ENCODE measurements at regions not wholly inside any gene's neighbourhood (a gene's known extent, or its start where the extent isn't known, plus 50 kb on each side); places are given as distances from the start of the nearest gene placed in this dataset.

DNA sequence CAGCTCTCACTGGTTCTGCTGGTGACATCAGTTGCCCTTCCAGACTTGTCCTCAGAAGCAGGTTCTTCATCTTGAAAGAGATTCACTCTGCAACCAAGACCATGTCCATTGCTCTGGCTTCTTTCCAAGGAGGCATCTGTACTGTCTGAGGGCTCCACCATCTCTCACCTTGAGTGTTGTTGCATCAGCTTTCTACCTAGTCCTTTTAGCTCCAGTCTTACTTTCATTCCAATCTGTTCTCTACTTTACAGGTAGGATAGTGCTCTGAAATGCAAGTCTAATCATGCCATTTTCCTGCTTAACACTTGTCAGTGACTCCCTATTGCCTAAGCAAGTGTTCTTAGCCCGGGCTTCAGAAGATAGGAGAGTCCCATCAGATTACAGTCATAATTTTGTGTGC, 117.7 kb downstream of the EN1 start:
- ATAC-seq, result no peak
- H3K27ac Mint-ChIP-seq, result no peak overlapping the region
- peaks cover 4% of the 10 kb centered on the region; the same call in 1 of the 2 replicates for H3K27me3 Mint-ChIP-seq (ENCODE audit: low read depth)
- ChIA-PET POLR2A (no interaction called here), CTCF (interaction anchor here (1.0 kb wide), 1 partner anchor 237 kb away, joined by 3 read pairs; no protein-coding TSS in a partner anchor)
- H3K4me3 Mint-ChIP-seq, result no peak overlapping the region
- H3K4me1 Mint-ChIP-seq, result peaks cover 6% of the 10 kb centered on the region; the same call in 1 of the 2 replicates
- TF ChIP-seq, protein P1, sequence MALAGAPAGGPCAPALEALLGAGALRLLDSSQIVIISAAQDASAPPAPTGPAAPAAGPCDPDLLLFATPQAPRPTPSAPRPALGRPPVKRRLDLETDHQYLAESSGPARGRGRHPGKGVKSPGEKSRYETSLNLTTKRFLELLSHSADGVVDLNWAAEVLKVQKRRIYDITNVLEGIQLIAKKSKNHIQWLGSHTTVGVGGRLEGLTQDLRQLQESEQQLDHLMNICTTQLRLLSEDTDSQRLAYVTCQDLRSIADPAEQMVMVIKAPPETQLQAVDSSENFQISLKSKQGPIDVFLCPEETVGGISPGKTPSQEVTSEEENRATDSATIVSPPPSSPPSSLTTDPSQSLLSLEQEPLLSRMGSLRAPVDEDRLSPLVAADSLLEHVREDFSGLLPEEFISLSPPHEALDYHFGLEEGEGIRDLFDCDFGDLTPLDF (CRISPR knock-in tag; IDR thresholded peaks at IDR 0.05), result no peak
- TF ChIP-seq EMX1 (CRISPR knock-in tag; IDR thresholded peaks at IDR 0.05) (no peak), GRHL2 (CRISPR knock-in tag; IDR thresholded peaks at IDR 0.05; ENCODE audit: insufficient replicate concordance, severe bottlenecking) (no peak), ZNF532 (CRISPR knock-in tag; IDR thresholded peaks at IDR 0.05; ENCODE audit: borderline replicate concordance) (no peak), GABPB1 (CRISPR knock-in tag; IDR thresholded peaks at IDR 0.05) (no peak), GTF2I (CRISPR knock-in tag; conservative IDR thresholded peaks at IDR 0.05) (no peak), CREB1 (CRISPR knock-in tag; IDR thresholded peaks at IDR 0.05) (no peak), ZNF423 (CRISPR knock-in tag; IDR thresholded peaks at IDR 0.05) (no peak), CREM (CRISPR knock-in tag; IDR thresholded peaks at IDR 0.05) (no peak), ATF6 (CRISPR knock-in tag; IDR thresholded peaks at IDR 0.05) (no peak), IRF2 (CRISPR knock-in tag; IDR thresholded peaks at IDR 0.05; ENCODE audit: borderline replicate concordance, low read depth) (no peak), MXD4 (CRISPR knock-in tag; IDR thresholded peaks at IDR 0.05; ENCODE audit: borderline replicate concordance) (no peak), ZNF121 (CRISPR knock-in tag; IDR thresholded peaks at IDR 0.05) (no peak), PRDM15 (CRISPR knock-in tag; IDR thresholded peaks at IDR 0.05) (no peak), PREB (CRISPR knock-in tag; IDR thresholded peaks at IDR 0.05; ENCODE audit: borderline replicate concordance) (no peak)
- DNase-seq (ENCODE audit: low spot score), result no peak
- H3K9me3 Mint-ChIP-seq, result peaks cover 46% of the 10 kb centered on the region
- H3K36me3 Mint-ChIP-seq, result peaks cover 16% of the 10 kb centered on the region

All from WTC11 (cell line).